ENCODE measurements at regions not wholly inside any gene's neighbourhood (a gene's known extent, or its start where the extent isn't known, plus 50 kb on each side); places are given as distances from the start of the nearest gene placed in this dataset.

GRCh38 chr1:201647094-201647493 is 108.2 kb downstream of the NAV1 start:
- Histone ChIP-seq H3K4me2 (ENCODE audit: insufficient read depth in 1 of 2, low read depth in 2 of 2, low read length in 2 of 2) (peak overlapping the region; percentile 97 to 100; a peak in 3 of 4 replicates), H4K91ac (replicated peaks; ENCODE audit: insufficient read length, low read length) (no peak overlapping the region), H2BK15ac (ENCODE audit: low read length) (0 out of 2 replicates have a peak overlapping the region, but pooled peaks have one; percentile 95), H4K8ac (ENCODE audit: extremely low read depth, insufficient read depth, low read length) (no peak overlapping the region), H3K27ac (ENCODE audit: low read depth, low read length) (no peak overlapping the region), H2AK5ac (ENCODE audit: low read depth, low read length) (no peak overlapping the region), H3K23ac (ENCODE audit: insufficient read length) (no peak overlapping the region), H3K79me2 (ENCODE audit: control insufficient read depth in 1 of 2, insufficient read depth in 2 of 2, low read length in 2 of 2) (peaks cover 0 to 15% of the 10 kb centered on the region in 2 experiments; a peak in 2 of 4 replicates), H4K20me1 (replicated peaks in 1 of 2; ENCODE audit: control insufficient read depth in 1 of 2, insufficient read depth in 2 of 2, low read length in 2 of 2) (peaks cover 6 to 12% of the 10 kb centered on the region in 2 experiments), H3K9ac (replicated peaks in 1 of 4; ENCODE audit: extremely low read depth in 1 of 4, low read depth in 3 of 4, low read length in 3 of 4) (no peak overlapping the region; a peak in 1 of 7 replicates), H3K23me2 (ENCODE audit: low read depth, low read length) (peaks cover 22% of the 10 kb centered on the region), H2BK12ac (ENCODE audit: low read depth, low read length) (0 out of 2 replicates have a peak overlapping the region, but pooled peaks have one; percentile 75), H3K4me1 (replicated peaks in 1 of 4; ENCODE audit: control insufficient read depth in 3 of 4, insufficient read depth in 4 of 4, low read length in 3 of 4) (peaks cover 10 to 32% (median 23%) of the 10 kb centered on the region in 4 experiments), H2BK5ac (ENCODE audit: low read depth, low read length) (no peak overlapping the region), H2AFZ (ENCODE audit: low read length) (no peak overlapping the region), H3K36me3 (ENCODE audit: control insufficient read depth in 2 of 4, insufficient read depth in 4 of 4, low read length in 3 of 4) (no peaks in the 10 kb centered on the region), H3K14ac (ENCODE audit: insufficient read length) (no peak overlapping the region), H2BK120ac (replicated peaks; ENCODE audit: low read depth, low read length) (no peak overlapping the region), H3K79me1 (ENCODE audit: low read depth, low read length) (peaks cover 6% of the 10 kb centered on the region; the same call in 1 of the 2 replicates), H3K56ac (replicated peaks; ENCODE audit: insufficient read length, low read depth, low read length) (no peak overlapping the region), H3K4me3 (ENCODE audit: extremely low read depth in 1 of 4, insufficient read depth in 2 of 4, low read depth in 3 of 4, low read length in 4 of 4) (peak overlapping the region in 2 of 4 experiments; percentile 67 to 83; a peak in 5 of 8 replicates), H3K4ac (replicated peaks; ENCODE audit: insufficient read length, low read depth, low read length) (no peak overlapping the region), H3K18ac (ENCODE audit: extremely low read depth, low read length) (0 out of 2 replicates have a peak overlapping the region, but pooled peaks have one; percentile 83), H3K27me3 (replicated peaks in 1 of 4; ENCODE audit: control insufficient read depth in 3 of 4, extremely low read depth in 1 of 4, insufficient read depth in 3 of 4, low read length in 3 of 4) (peaks cover 0 to 22% (median 19%) of the 10 kb centered on the region in 4 experiments; a peak in 5 of 7 replicates), H2BK20ac (ENCODE audit: low read length) (peak overlapping the region; percentile 18; the same call in 1 of the 2 replicates), H4K5ac (ENCODE audit: insufficient read length, low read depth, low read length) (no peak overlapping the region), H3K9me3 (ENCODE audit: insufficient read depth in 2 of 2, low read depth in 1 of 2, low read length in 1 of 2) (no peaks in the 10 kb centered on the region)
- ChIA-PET CTCF (ENCODE audit: partially characterized antibody) (interaction anchor here (0.6 to 4.5 kb wide), 5 partner anchors 21 to 86 kb away, joined by 3 to 28 read pairs (median 3); no protein-coding TSS in a partner anchor), POLR2A (ENCODE audit: partially characterized antibody) (interaction anchor here (1.3 kb wide), 1 partner anchor 16 kb away, joined by 5 read pairs; no protein-coding TSS in a partner anchor)
- no peak for DNase-seq (ENCODE audit: low read depth in 1 of 2, low spot score in 2 of 2)
- FAIRE-seq, result no peak
- no peak for TF ChIP-seq ATF2 (IDR thresholded peaks at IDR 0.05; ENCODE audit: low read length)
- TF ChIP-seq SP1 (IDR thresholded peaks at IDR 0.05; ENCODE audit: low read depth, low read length), result no peak
- TF ChIP-seq GABPA (IDR thresholded peaks at IDR 0.05; ENCODE audit: borderline replicate concordance, insufficient read depth, low read length), result no peak
- TF ChIP-seq TAF7 (optimal IDR thresholded peaks at IDR 0.05; ENCODE audit: borderline replicate concordance, low read depth, low read length), result no peak

All from H1 (cell line).